ENCODE measurements at regions not wholly inside any gene's neighbourhood (a gene's known extent, or its start where the extent isn't known, plus 50 kb on each side); places are given as distances from the start of the nearest gene placed in this dataset.

DNA sequence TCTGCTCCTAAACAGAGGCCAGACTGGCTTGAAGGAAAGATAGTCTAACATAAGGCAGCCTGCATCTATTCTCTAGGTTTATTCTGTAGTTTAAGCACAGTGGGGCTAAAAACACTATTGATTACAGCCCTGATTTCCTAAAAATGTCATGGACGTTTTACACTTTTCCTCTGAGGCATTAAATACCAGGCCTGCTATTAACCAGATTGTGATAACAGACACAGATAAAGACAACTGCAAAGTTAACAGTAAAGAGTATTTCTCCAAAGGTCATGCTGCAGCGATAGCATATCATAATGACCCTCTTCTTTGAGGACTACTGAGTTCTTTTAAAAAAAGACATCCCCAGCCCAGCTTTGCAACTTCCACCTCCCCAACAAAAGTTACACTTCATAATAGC lies 59.6 kb upstream of the MON1B start:
- TF ChIP-seq, protein P1, sequence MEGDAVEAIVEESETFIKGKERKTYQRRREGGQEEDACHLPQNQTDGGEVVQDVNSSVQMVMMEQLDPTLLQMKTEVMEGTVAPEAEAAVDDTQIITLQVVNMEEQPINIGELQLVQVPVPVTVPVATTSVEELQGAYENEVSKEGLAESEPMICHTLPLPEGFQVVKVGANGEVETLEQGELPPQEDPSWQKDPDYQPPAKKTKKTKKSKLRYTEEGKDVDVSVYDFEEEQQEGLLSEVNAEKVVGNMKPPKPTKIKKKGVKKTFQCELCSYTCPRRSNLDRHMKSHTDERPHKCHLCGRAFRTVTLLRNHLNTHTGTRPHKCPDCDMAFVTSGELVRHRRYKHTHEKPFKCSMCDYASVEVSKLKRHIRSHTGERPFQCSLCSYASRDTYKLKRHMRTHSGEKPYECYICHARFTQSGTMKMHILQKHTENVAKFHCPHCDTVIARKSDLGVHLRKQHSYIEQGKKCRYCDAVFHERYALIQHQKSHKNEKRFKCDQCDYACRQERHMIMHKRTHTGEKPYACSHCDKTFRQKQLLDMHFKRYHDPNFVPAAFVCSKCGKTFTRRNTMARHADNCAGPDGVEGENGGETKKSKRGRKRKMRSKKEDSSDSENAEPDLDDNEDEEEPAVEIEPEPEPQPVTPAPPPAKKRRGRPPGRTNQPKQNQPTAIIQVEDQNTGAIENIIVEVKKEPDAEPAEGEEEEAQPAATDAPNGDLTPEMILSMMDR (IDR thresholded peaks at IDR 0.05): no peak
- TF ChIP-seq POLR2AphosphoS5 (IDR thresholded peaks at IDR 0.05): no peak
- TF ChIP-seq POLR2A (IDR thresholded peaks at IDR 0.05): no peak

All from breast epithelium (tissue), 3 donors.